Pancreas (tissue), 10 donors: ENCODE measurements at regions not wholly inside any gene's neighbourhood (a gene's known extent, or its start where the extent isn't known, plus 50 kb on each side); places are given as distances from the start of the nearest gene placed in this dataset.

ENCODE experiments used
- ATAC-seq, 4 donors: fragments of 200-7000 bp; cut with Tn5 transposase; one replicate each; pipeline versions ENCODE4 v1.8.0 to v1.9.1; 2020; ENCODE audit warnings: mild to moderate bottlenecking in 4 of 4, moderate library complexity in 4 of 4
- DNase-seq, 6 donors: peaks; one replicate each; pipeline ENCODE4 v3.0.0-alpha.2; 2020
- FAIRE-seq: peaks from 2 replicates; lab custom pipeline; 2012; peaks lifted over from hg19 to GRCh38; lab: Jason Lieb, UNC
- H3K27ac ChIP-seq, 4 donors: fragments of 200-600 bp; sonication (generic); 1 replicate in 3 of 4; 2 replicates in 1 of 4; pipeline versions ENCODE4 v1.5.0 to v1.8.0; 2020
- H3K27me3 ChIP-seq, 4 donors: fragments of 200-600 bp; one replicate each; pipeline ENCODE4 v1.8.0; 2021
- H3K36me3 ChIP-seq, 3 donors: fragments of 200-600 bp; sonication (generic) in 1 of 3; one replicate each; pipeline versions ENCODE4 v1.5.0 to v1.8.0; 2020 to 2021
- H3K4me1 ChIP-seq, 3 donors: fragments of 200-600 bp; one replicate each; pipeline ENCODE4 v1.8.0; 2021
- H3K4me3 ChIP-seq, 4 donors: fragments of 200-600 bp; sonication (generic) in 2 of 4; one replicate each; pipeline versions ENCODE4 v1.5.0 to v1.8.0; 2020 to 2021
- H3K9me3 ChIP-seq, 4 donors: fragments of 200-600 bp; one replicate each; pipeline ENCODE4 v1.8.0; 2021
- WGBS, 2 donors: extraction: QIAGEN DNeasy Blood & Tissue Kit; methylation state at CpG; one replicate each; pipeline ENCODE4 v1.1.7; 2013; 5-methylcytosine and 5-hydroxymethylcytosine counted together
- intact Hi-C, 3 donors: fragments of 100-400 bp; cut with DNase I; formaldehyde crosslinking; loops; one replicate each; pipeline versions ENCODE4 v1.11.1 to v1.14.2; 2022
- TF ChIP-seq, protein P1 (sequence below), 4 donors: fragments of 200-600 bp; sonication (generic) in 3 of 4; IDR thresholded peaks; one replicate each; pipeline versions ENCODE4 v1.5.0 to v1.8.0; 2021; ENCODE audit warnings: antibody characterized with exemption in 4 of 4
- donor health status: healthy with polysubstance abuse.
- donor health status: DM: no; HTN: no; CAD: no; lungs with moderate emphysema.
- donor health status: DM: no; HTN: no; CAD: no.
- donor health status: control.
- donor health status: control.
- donor health status: Bipolar disorder and iron deficiency.
- donor health status: DM: yes; HTN: yes; CAD: no.
- donor health status: DM: no; HTN: no; CAD: no.
- donor health status: DM: no; HTN: no; CAD: no.
- donor health status: DM: yes; HTN: yes; CAD: no.

DNA sequence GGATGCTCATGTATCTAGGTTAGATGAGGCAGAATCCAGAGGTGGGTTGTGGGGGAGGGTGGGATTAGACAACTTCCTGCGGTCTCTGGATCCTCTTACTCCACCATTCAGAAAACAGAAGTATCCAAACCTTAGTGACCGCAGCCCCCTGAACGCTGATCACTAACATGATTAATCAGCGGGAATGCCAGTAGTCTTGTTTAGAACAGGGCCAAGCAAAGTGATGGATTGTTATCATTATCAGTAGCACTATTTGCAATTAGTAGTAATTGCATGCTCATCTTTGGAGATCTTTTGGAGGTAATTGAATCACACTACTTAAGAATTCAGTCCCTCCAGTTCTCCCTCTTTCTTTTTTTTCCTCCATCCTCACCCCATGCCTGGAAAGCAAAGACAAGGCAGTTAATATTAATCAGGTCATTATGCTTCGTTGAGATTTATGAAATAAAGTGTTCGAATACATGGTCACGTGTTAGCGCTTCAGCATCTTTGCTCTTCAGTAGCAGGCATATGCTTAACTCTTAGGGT is 182.8 kb upstream of the NTF3 start:
- TF ChIP-seq, protein P1, sequence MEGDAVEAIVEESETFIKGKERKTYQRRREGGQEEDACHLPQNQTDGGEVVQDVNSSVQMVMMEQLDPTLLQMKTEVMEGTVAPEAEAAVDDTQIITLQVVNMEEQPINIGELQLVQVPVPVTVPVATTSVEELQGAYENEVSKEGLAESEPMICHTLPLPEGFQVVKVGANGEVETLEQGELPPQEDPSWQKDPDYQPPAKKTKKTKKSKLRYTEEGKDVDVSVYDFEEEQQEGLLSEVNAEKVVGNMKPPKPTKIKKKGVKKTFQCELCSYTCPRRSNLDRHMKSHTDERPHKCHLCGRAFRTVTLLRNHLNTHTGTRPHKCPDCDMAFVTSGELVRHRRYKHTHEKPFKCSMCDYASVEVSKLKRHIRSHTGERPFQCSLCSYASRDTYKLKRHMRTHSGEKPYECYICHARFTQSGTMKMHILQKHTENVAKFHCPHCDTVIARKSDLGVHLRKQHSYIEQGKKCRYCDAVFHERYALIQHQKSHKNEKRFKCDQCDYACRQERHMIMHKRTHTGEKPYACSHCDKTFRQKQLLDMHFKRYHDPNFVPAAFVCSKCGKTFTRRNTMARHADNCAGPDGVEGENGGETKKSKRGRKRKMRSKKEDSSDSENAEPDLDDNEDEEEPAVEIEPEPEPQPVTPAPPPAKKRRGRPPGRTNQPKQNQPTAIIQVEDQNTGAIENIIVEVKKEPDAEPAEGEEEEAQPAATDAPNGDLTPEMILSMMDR (IDR thresholded peaks at IDR 0.05), result no peak
- FAIRE-seq, result no peak
- no peak for DNase-seq
- H3K27me3 ChIP-seq, result peaks cover 0 to 9% (median 1%) of the 10 kb centered on the region in 4 donors
- H3K9me3 ChIP-seq, result no peaks in the 10 kb centered on the region
- intact Hi-C loops, result no loop called here
- H3K4me3 ChIP-seq, result no peak overlapping the region
- no peaks in the 10 kb centered on the region for H3K36me3 ChIP-seq
- no peak for ATAC-seq
- H3K27ac ChIP-seq, result no peak overlapping the region
- 45 to 48% methylated on average over 8 of the region's 8 CpGs for WGBS, 2 donors
- no peaks in the 10 kb centered on the region for H3K4me1 ChIP-seq

DNA sequence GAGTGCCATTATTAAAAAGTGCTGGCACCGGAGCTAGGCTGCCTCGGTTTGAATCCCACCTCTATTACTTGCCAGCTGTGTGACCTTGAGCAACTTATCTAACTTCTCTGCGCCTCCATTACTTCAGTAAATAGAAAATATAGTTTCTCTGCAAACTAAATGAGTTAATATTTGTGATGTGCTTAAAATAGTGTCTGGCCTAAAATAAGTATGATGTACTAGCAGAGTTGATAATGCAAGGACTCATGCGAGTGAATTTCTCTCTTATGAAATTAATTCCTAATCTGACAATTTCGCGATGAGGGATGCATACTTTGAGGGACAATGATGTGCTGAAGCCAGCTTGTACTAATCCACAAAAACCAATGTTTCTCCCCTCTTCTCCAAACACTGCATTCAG is 180.8 kb upstream of the NTF3 start:
- WGBS, 2 donors, result 26 to 32% methylated on average over 6 of the region's 6 CpGs
- Histone ChIP-seq H3K9me3 (no peaks in the 10 kb centered on the region), H3K27ac (no peak overlapping the region), H3K36me3 (no peaks in the 10 kb centered on the region), H3K27me3 (peaks cover 0 to 9% (median 1%) of the 10 kb centered on the region in 4 donors), H3K4me3 (no peak overlapping the region), H3K4me1 (no peaks in the 10 kb centered on the region)
- intact Hi-C loops, result no loop called here
- TF ChIP-seq, protein P1 (IDR thresholded peaks at IDR 0.05), result no peak
- no peak for FAIRE-seq
- no peak for ATAC-seq
- DNase-seq, result no peak

DNA sequence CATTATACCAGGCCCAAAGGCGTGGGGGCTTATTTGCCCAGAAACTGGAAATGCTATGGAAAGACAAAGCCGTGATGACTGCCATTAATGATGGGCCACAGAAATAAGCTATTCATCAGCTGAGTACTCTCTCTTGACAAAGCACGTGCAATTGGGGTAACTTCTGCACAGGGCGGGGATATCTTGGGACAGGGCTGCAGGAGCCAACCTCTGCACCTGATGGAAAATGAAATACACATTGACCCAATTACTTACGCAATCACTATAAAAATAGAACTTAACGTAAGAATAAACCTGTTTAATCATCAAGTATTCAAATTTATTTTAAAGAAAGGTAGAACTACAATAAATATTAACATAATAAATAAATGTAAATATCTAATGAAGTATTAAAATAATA is 180.1 kb upstream of the NTF3 start:
- H3K27me3 ChIP-seq, result peaks cover 0 to 9% (median 1%) of the 10 kb centered on the region in 4 donors
- TF ChIP-seq, protein P1 (IDR thresholded peaks at IDR 0.05), result no peak
- FAIRE-seq, result no peak
- H3K4me1 ChIP-seq, result no peaks in the 10 kb centered on the region
- intact Hi-C loops, result no loop called here
- no peak overlapping the region for H3K4me3 ChIP-seq
- no peak for DNase-seq
- no peak overlapping the region for H3K27ac ChIP-seq
- WGBS, 2 donors, result 56 to 57% methylated on average over 6 of the region's 6 CpGs
- H3K9me3 ChIP-seq, result no peaks in the 10 kb centered on the region
- ATAC-seq, result no peak
- H3K36me3 ChIP-seq, result no peaks in the 10 kb centered on the region

DNA sequence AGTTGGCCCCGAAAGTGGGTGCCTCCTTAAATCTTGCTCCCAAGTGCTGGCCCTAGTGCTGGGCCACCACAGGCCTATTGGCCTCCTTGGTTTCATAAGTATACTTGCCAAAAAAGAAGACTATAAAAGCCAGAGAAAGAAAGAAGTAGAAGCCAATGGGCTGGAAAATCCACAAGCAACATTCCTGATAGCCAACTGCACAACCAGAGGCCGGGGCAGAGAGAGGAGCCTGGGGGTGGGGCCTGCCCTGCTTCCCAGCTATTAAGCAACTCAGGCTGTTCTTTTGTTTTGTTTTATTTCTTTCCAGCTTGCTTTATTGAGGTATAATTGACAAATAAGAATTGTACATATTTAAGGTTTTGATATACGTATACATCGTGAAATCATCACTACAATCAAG is 177.2 kb upstream of the NTF3 start:
- no peak for FAIRE-seq
- DNase-seq, result no peak
- H3K27ac ChIP-seq, result no peak overlapping the region

More for the DNA sequence above, 177.2 kb upstream of the NTF3 start:
- H3K36me3 ChIP-seq, result no peaks in the 10 kb centered on the region
- H3K9me3 ChIP-seq, result no peaks in the 10 kb centered on the region
- TF ChIP-seq, protein P1 (IDR thresholded peaks at IDR 0.05), result no peak
- H3K4me1 ChIP-seq, result no peaks in the 10 kb centered on the region
- WGBS, 2 donors, result 70 to 73% methylated on average over 4 of the region's 4 CpGs
- ATAC-seq, result no peak
- intact Hi-C loops, result no loop called here
- no peak overlapping the region for H3K4me3 ChIP-seq
- peaks cover 0 to 9% (median 1%) of the 10 kb centered on the region in 4 donors for H3K27me3 ChIP-seq
